CD4-positive, alpha-beta T cell (primary cell): ENCODE measurements at regions not wholly inside any gene's neighbourhood (a gene's known extent, or its start where the extent isn't known, plus 50 kb on each side); places are given as distances from the start of the nearest gene placed in this dataset.

ENCODE experiments used
- ATAC-seq: fragments of 200-7000 bp; cut with Tn5 transposase; one replicate; pipeline ENCODE4 v1.10.0; 2022; ENCODE audit warnings: mild to moderate bottlenecking; ENCODE audit not compliant: poor library complexity
- CTCF ChIA-PET: fragments of 350-600 bp; sonication (Branson Sonifier 250); formaldehyde crosslinking; loops from one replicate; lab custom pipeline; 2021; ENCODE audit warnings: antibody characterized with exemption, inconsistent platforms; lab: Charles Lee
- POLR2A ChIA-PET: fragments of 350-600 bp; sonication (Branson Sonifier 250); formaldehyde crosslinking; loops from one replicate; lab custom pipeline; 2021; ENCODE audit warnings: antibody characterized with exemption, inconsistent platforms; lab: Charles Lee
- DNase-seq, 14 experiments: peaks; one replicate each; pipeline ENCODE4 v3.0.0-alpha.2; 2013 to 2020; ENCODE audit warnings: mixed read lengths in 2 of 14
- H3K27ac ChIP-seq, 2 donors: one replicate each; pipeline versions ENCODE4 v1.5.1 to v1.7.0; 2013; ENCODE audit warnings: low read length in 2 of 2, low read depth in 1 of 2, mild to moderate bottlenecking in 1 of 2
- H3K27me3 ChIP-seq, 2 experiments: 1 replicate in 1 of 2; 2 replicates in 1 of 2; pipeline versions ENCODE4 v1.6.1 to v1.7.0; 2013; ENCODE audit warnings: low read length in 2 of 2, control low read depth in 1 of 2, mild to moderate bottlenecking in 1 of 2, moderate library complexity in 1 of 2; ENCODE audit not compliant: insufficient read depth in 2 of 2, control insufficient read depth in 1 of 2
- H3K36me3 ChIP-seq: one replicate; pipeline ENCODE4 v1.6.1; 2013; ENCODE audit warnings: low read length, control low read depth; ENCODE audit not compliant: insufficient read depth
- H3K4me1 ChIP-seq: one replicate; pipeline ENCODE4 v1.6.1; 2013; ENCODE audit warnings: low read length, control low read depth; ENCODE audit not compliant: insufficient read depth
- H3K4me3 ChIP-seq: one replicate; pipeline ENCODE4 v1.5.1; 2013; ENCODE audit warnings: mild to moderate bottlenecking, low read length, moderate library complexity
- H3K9me3 ChIP-seq, 2 experiments: 1 replicate in 1 of 2; 2 replicates in 1 of 2; pipeline versions ENCODE4 v1.6.1 to v1.7.0; 2013; ENCODE audit warnings: low read length in 2 of 2, mild to moderate bottlenecking in 2 of 2, control low read depth in 1 of 2, moderate library complexity in 1 of 2; ENCODE audit not compliant: control insufficient read depth in 1 of 2, insufficient read depth in 1 of 2
- H3K27ac Mint-ChIP-seq: one replicate; pipeline ENCODE4 v1.8.0; 2020; ENCODE audit warnings: mixed read lengths
- H3K27me3 Mint-ChIP-seq: one replicate; pipeline ENCODE4 v1.8.0; 2021; ENCODE audit warnings: mixed read lengths
- H3K36me3 Mint-ChIP-seq: one replicate; pipeline ENCODE4 v1.8.0; 2021; ENCODE audit warnings: low read depth, mixed read lengths
- H3K4me1 Mint-ChIP-seq: one replicate; pipeline ENCODE4 v1.8.0; 2021; ENCODE audit warnings: low read depth, mixed read lengths
- H3K4me3 Mint-ChIP-seq: one replicate; pipeline ENCODE4 v1.8.0; 2020; ENCODE audit warnings: mild to moderate bottlenecking, mixed read lengths
- H3K9me3 Mint-ChIP-seq: one replicate; pipeline ENCODE4 v1.8.0; 2020; ENCODE audit warnings: mixed read lengths
- intact Hi-C, 2 experiments: fragments of 100-400 bp; cut with DNase I in 1 of 2; cut with micrococcal nuclease in 1 of 2; formaldehyde crosslinking; loops; one replicate each; pipeline versions ENCODE4 v1.15.1 to v1.9.0; 2023 to 2025; cut with DNase I, micrococcal nuclease
- TF ChIP-seq, protein P1 (sequence below): fragments of 200-600 bp; IDR thresholded peaks from one replicate; pipeline ENCODE4 v1.8.0; 2022; ENCODE audit warnings: antibody characterized with exemption, mild to moderate bottlenecking

DNA sequence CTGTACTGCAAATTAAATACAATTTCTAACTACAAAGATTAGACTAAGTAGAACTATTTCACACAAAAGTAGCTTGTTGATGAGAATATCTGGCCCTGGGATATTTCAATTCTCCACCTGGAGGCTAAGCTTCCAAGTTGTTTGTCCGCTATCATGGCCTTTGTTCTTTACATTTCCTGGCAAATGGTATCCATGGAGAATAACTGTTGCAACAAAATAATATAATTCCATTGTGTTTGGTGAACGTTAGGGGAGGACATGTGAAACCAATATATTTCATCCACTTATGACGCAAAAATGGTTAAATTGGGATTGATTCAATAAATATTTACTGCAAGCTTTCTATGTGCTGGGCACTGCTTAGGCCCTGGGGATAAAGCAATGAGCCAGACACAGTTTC lies 565.4 kb downstream of the PTPRC start:
- H3K4me3 ChIP-seq = no peak overlapping the region
- no peak overlapping the region for H3K27ac ChIP-seq
- ChIA-PET POLR2A (no interaction called here), CTCF (interaction anchor here (1.0 kb wide), 1 partner anchor 25 kb away, joined by 3 read pairs; no protein-coding TSS in a partner anchor)
- no peaks in the 10 kb centered on the region for H3K4me1 ChIP-seq
- no peaks in the 10 kb centered on the region for H3K27me3 Mint-ChIP-seq
- H3K9me3 Mint-ChIP-seq = no peaks in the 10 kb centered on the region
- intact Hi-C loops = no loop called here
- TF ChIP-seq, protein P1, sequence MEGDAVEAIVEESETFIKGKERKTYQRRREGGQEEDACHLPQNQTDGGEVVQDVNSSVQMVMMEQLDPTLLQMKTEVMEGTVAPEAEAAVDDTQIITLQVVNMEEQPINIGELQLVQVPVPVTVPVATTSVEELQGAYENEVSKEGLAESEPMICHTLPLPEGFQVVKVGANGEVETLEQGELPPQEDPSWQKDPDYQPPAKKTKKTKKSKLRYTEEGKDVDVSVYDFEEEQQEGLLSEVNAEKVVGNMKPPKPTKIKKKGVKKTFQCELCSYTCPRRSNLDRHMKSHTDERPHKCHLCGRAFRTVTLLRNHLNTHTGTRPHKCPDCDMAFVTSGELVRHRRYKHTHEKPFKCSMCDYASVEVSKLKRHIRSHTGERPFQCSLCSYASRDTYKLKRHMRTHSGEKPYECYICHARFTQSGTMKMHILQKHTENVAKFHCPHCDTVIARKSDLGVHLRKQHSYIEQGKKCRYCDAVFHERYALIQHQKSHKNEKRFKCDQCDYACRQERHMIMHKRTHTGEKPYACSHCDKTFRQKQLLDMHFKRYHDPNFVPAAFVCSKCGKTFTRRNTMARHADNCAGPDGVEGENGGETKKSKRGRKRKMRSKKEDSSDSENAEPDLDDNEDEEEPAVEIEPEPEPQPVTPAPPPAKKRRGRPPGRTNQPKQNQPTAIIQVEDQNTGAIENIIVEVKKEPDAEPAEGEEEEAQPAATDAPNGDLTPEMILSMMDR = no peak
- H3K27ac Mint-ChIP-seq = no peak overlapping the region
- H3K36me3 Mint-ChIP-seq = no peaks in the 10 kb centered on the region
- ATAC-seq (no peak), DNase-seq (no peak)
- no peaks in the 10 kb centered on the region for H3K9me3 ChIP-seq
- H3K4me3 Mint-ChIP-seq = no peak overlapping the region
- no peaks in the 10 kb centered on the region for H3K4me1 Mint-ChIP-seq
- H3K27me3 ChIP-seq = no peaks in the 10 kb centered on the region
- H3K36me3 ChIP-seq = no peaks in the 10 kb centered on the region

DNA sequence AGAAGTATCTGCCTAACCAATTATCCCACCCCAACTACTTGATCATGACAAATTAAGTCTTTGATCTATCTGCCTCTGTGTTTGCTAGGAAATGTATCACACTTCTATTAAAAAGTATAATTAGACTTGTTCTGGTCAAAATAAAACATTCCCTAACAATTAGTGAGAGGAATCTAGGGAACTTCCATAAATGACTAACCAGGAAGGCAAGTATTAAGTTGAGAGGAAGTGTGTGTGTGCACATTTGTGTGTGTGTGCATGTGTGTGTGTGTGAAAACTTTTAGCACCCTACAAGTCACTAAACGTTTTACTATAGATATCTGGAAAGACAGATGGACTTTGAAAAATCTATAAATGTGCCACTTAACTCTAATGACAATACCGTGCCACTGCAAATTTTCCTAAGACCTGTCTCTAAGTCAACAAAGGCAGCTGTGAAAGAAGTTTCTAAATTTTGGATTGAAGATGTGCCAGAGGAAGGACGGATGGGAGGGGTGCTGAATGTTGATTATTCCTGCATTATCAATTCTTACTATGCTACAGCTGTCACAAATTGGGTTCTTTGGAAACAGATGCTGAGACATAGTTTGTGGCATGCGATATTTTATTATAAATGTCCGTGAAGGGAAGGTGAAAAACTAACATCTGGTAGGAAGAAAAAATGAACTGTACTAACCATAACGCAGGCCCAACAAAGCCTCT lies 567.1 kb downstream of the PTPRC start:
- Mint-ChIP-seq H3K36me3 (no peaks in the 10 kb centered on the region), H3K27me3 (no peaks in the 10 kb centered on the region), H3K4me3 (no peak overlapping the region), H3K4me1 (no peaks in the 10 kb centered on the region), H3K9me3 (no peaks in the 10 kb centered on the region), H3K27ac (no peak overlapping the region)
- DNase-seq (no peak), ATAC-seq (no peak)
- Histone ChIP-seq H3K27me3 (no peaks in the 10 kb centered on the region), H3K4me1 (no peaks in the 10 kb centered on the region), H3K9me3 (no peaks in the 10 kb centered on the region), H3K36me3 (no peaks in the 10 kb centered on the region), H3K27ac (no peak overlapping the region), H3K4me3 (no peak overlapping the region)
- ChIA-PET POLR2A (interaction anchor here (1.3 kb wide), 1 partner anchor 10 kb away, joined by 3 read pairs; no protein-coding TSS in a partner anchor), CTCF (no interaction called here)
- intact Hi-C loops = no loop called here
- TF ChIP-seq, protein P1 = no peak

DNA sequence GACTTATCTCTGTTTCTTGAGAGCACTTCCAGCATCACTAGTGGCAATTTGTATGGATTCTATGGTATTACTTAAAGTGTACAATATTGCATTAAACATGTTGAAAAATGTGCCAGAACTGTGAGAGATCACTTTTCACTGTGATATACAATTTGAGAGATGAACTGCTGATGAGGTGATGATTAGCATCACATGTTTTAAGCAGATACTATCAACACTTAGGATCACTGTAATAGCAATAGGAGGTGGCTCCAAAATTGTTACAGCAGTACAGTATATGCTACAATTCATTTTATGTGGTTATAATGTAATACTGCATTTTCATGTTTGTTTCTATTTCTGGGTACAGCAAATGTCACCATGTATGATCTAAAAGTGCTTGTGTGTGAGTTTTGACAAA lies 570.0 kb downstream of the PTPRC start:
- TF ChIP-seq, protein P1 = no peak
- no peaks in the 10 kb centered on the region for H3K27me3 Mint-ChIP-seq
- Histone ChIP-seq H3K36me3 (no peaks in the 10 kb centered on the region), H3K27ac (no peak overlapping the region), H3K4me3 (no peak overlapping the region), H3K27me3 (no peaks in the 10 kb centered on the region), H3K4me1 (no peaks in the 10 kb centered on the region), H3K9me3 (no peaks in the 10 kb centered on the region)
- H3K36me3 Mint-ChIP-seq = no peaks in the 10 kb centered on the region
- intact Hi-C loops = no loop called here
- no peak overlapping the region for H3K27ac Mint-ChIP-seq
- DNase-seq = no peak
- no peaks in the 10 kb centered on the region for H3K4me1 Mint-ChIP-seq
- ChIA-PET CTCF (interaction anchor here (0.9 kb wide), 1 partner anchor 18 kb away, joined by 3 read pairs; no protein-coding TSS in a partner anchor), POLR2A (no interaction called here)
- H3K4me3 Mint-ChIP-seq = no peak overlapping the region
- no peaks in the 10 kb centered on the region for H3K9me3 Mint-ChIP-seq
- no peak for ATAC-seq
